IPS DF 19.7 (cell line): ENCODE measurements at regions not wholly inside any gene's neighbourhood (a gene's known extent, or its start where the extent isn't known, plus 50 kb on each side); places are given as distances from the start of the nearest gene placed in this dataset.
"Not testable (repeated sequence)": the region's sequence is repeated elsewhere in the genome, so short reads cannot be mapped to it uniquely, and the experiment has no call there.

Source experiments
- DNase-seq: peaks from one replicate; pipeline ENCODE4 v3.0.0-alpha.2; 2013; ENCODE audit warnings: low read depth, low spot score

DNA sequence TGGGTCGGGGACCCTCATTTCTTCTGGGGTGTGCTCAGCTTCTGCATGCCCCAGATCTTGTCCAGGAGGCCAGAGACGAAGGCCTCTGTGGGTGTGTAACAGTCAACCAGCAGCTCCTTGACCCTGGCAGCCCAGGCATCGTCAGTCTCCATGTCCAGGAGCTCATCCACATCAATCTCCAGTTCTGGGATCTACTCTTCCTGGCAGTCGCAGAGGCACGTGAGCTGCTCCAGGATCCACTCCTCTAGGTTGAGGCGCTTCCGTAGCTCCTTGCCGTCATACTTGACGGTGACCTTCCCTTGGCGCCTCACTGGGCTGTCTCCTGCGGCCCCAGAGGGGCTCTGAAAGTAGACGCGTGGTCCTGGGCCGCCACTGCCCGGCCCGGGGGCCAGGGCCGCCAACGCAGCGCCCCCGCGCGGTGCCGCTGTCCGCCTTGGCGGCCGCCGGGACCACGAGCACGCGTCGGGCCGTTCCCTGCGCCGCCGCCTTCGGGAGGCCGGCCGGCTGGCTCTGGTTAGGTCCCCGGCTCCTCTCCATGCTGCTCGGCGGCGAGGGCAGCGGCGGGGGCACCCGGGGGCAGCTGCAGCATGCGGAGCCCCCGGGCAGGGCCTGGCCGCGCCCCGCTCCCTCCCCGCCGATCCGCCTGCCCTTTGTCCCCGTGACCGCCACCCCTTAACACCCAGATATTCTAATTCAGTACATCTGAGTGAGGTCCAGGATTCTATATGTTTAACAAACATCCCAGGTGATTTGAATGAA is 170.5 kb downstream of the SEPTIN7 start:
- DNase-seq, result no peak

DNA sequence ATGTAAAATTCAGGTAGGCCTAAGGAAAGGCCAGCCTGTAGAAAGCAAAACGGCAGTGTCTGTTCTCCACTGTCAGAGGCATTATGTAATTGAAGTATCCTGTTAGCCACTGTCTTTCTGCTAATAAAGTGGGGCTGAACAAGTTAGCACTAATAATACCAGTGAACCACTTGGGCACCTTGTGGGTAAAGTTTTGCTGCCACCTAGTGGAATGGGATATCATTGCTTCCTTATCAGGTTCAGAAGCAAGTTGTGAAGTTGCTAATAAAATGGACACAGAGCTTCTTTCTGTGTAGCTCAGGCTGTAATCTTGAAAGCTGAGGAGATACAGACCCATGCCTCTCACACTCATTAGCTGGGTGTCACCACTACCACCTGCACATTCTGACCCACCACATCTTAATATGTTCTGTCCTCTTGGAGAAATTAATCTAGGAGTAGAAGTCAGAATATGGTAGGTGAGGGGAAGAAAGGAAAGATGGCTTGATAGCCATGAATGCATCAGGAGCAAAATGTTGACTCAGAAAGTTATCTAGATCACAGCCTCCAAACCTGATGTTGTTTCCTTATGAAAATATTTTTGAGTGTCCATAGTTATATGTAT is 175.1 kb downstream of the SEPTIN7 start:
- DNase-seq, result peak; percentile 47

DNA sequence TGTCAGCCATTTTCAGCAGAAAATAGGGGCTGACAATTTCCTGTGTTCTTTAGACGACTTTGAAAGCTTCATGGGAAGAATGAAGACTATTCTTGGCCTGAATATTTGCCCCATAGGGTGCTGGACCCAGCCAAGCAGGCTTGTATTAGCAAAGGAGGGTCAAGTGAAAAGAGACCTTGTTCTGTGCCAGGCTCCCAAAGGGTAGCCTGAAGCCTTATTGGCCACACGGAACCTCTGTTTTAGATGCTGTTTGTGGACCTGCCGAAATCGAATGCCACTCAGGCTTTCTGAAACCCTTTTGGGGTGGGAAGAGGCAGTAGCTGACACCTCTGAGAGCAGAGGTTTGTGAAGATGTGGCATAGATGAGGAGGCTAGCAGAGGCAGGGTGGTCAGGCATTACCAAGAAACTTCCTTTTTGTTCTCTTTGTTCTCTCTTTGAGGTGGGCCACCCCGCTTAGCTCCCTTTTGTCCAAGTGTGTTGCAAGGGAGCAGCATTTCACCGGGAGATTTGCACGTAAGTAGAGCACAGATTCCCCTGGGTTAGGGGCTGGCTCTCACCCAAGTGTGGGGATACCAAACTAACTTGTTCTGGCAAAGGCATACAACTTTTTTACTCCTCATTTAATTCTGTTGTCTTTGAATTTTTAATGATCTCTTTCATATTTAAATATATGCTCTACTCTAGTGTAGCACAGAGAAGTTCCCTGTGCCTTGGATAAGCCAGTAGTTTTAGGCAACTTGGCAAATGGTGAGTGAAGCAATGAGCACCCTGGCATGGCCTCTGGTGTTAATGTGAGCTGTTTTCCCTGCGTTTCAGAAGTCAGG is 174.0 kb upstream of the EEPD1 start:
- DNase-seq, result not testable (repeated sequence)

DNA sequence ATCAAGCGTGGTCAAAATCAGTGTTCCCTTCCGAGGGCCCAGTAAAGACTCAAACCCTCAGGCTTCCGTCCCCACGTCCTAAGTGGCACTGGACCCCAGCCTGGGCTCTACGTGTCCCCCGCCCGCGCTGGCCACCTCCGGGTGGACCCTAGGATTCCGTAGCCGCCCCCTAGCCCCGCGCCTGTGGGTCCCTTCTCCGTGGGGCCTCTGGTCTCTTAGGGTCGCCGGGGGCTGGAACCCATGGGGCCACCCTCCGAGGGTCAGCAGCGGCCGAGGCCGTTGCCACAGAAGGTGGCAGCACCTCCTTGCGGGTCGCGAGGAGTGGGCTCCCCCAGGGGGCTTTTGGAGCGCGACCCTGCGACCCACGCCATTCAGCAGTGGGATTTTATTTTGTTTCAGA is 170.5 kb upstream of the EEPD1 start:
- DNase-seq, result no peak

DNA sequence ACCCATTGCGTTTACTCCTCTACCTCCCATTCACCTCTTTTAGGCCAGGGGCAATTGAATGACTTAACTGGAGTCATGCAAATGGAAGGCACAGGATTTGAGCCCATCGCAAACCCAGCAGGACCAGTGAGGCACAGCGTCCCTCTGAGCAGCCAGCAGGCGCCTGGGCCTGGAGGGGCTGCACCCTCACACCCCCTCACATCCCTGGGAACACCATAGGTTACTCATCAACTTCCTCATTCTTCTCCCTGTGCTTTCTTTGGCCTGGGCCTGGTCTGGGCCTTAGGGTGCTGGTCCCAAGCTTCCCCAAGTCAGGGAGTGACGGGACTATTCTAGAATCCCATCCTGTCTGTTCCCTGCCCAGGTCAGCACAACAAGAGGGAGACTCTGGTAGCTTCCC is 169.4 kb upstream of the EEPD1 start:
- DNase-seq, result no peak

DNA sequence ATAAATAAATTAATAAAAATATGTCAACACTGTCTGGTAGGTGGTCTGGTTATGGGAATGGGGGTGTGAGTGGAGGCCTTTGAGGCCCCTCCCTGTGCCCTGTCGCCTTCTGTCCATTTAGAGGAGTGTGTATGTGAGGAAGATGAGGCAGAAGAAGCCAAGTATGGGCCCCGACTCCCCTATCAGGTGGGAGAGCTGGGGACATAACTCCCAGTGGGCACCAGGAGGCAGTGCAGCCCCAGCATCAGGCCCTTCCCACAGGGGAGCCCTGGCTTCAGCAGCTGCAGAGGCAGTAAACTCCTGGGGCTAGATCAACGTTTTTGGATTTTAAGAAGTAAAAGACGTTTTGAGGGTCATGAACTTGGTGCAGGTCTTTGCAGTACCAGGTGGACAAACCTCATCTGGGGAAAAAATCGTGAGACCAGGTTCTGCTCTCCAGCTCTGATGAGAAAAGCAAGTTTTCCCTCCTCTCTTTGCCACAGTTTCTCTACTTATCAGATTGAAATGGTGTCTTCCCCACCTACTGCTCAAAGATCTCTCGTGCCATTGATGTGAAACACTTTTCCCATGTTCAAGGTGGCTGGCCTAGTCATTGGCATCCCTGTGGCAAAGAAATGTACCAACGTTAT is 167.8 kb upstream of the EEPD1 start:
- peak; percentile 17 for DNase-seq

DNA sequence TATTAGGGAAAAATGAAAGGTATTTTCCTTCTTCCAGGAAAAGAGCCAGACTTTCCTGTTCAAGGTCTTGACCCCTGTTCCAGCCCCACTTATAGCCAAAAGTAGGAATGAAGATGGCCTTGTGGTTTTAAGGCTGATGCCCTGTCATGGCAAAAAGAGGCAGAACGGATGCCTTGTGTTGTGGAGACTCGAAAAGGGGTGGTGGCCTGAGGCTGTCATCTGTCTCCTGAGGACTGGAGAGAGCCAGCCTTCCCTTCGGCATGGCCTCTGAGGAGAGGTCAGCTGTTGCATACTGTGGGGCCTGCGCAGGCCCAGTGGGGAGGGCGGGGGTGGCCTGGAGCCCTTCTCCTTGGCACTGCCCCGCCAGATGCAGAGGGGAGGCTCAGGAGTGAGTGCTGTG is 166.0 kb upstream of the EEPD1 start:
- DNase-seq, result no peak

DNA sequence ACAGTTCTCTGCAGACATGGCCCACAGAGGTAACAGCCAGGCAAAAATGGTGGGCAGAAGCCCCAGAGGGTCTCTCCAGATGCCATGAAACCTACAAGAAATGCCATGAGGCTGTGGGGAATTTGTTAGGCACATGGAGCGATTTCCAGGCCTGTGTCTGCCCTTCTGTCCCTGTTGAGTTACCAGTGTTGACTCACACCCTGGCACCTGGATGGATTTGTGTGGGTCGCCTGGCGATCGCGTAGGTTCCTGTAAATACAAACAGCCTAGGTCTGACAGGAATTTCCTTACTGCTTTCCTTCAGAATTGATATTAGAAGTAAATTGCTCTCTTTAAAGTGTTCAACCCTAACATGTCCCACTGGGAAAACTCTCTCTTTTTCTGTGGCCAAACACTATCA is 164.9 kb upstream of the EEPD1 start:
- no peak for DNase-seq

DNA sequence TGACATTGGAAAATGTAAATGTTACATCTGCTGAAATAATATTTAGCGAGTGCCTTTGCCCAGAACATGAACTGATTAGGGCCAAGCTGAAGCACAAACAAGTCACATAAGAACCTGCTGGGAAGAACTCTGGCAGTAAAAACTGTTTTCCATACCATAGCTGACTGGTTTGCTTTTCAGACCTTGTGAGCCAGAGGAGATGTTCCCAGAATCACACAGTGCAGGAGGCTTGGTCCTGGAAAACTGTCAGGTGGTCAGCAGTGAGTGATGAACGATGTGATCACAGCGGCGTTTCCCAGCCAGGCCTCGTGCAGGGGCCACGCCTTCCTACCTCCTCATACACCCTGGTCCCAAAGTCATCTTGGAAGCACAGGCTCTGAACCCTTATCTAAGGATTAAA is 164.2 kb upstream of the EEPD1 start:
- no peak for DNase-seq

DNA sequence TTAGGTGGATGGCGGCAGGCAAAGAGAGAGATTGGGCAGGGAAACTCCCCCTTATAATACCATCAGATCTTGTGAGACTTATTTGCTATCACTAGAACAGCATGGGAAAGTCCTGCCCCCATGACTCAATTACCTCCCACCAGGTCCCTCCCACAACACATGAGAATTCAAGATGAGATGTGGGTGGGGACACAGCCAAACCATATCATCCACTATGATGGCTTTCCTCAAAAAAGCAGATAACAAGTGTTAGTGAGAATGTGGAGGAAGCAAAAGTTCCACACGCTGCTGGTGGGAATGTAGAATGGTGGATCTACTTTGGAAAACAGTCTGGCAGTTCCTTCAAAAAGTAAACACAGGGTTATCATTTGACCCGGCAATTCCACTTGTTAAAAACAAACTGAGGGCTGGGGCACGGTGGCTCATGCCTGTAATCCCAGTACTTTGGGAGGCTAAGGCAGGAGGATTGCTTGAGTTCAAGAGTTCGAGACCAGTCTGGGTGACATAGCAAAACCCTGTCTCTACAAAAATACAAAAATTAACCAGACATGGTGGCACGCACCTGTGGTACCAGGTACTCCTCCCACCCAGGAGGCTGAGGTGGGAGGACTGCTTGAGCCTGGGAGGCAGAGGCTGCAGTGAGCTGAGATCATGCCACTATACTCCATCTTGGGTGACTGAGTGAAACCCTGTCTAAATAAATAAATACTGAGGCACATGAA is 161.4 kb upstream of the EEPD1 start:
- DNase-seq, result no peak

DNA sequence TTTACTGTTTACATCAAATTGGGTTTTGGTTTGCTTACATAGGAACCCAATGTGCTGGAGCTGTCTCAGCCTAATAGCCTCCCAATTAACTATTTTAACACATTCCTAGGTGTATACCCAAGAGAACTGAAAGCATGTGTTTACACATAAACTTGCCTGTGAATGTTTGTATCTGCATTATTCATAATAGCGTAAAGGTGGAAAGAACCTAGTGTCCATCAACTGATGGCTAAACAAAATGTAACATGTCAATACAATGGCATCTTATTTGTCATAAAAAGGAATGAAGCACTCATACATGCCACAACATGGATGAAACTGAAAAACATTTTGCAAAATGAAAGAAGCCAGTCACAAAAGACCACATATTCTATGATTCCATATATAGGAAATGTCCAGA is 160.6 kb upstream of the EEPD1 start:
- no peak for DNase-seq

DNA sequence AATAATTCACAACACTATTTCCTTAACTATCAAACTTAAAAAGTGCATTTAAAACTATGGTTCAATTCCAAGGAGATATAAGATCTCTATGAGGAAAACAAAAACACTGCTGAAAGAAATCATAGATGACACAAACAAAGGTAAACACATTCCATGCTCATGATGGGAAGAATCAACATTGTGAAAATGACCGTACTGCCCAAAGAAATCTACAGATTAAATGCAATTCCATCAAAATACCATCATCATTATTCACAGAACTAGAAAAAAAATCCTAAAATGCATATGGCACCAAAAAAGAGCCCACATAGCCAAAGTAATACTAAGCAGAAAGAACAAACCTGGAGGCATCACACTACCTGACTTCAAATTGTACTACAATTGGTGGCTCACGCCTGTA is 159.9 kb upstream of the EEPD1 start:
- no peak for DNase-seq

DNA sequence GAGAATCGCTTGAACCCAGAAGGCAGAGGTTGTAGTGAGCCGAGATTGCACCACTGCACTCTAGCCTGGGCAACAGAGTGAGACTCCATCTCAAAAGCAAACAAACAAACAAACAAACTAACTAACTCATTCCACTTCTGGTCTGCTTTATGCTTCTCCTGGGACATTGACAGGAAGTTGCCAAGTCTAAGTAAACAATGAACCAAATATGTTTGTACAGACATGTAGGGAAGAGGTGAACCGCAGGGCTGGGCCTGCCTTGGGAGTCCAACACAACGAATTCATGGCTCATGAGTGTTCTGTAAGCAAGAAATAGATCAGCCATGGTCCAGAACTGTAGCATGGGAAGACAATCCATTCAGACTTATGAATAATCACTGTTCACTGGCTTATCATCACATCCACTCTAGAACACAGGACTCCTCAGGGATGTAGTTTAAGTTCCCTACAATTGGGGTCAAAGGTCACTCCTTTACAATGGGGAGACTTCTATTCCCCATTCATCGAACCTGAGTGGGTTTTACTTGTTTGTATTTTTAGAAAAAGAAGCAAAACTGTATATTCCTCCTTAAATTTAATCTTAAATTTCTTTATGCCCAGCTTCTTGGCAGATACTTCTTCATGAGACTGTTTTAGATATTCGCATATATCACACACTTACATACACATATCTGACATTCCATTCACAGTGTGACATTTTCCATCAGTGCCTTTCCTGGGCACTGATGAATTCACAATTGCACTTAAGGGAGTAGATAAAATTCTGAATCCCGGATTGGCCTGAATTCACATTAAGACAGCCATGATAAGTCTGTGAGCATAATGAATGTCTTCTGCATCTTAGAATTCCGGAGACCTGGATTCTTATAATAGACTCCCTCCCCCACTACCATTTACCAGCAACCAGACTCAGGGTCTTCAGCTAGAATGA is 159.1 kb upstream of the EEPD1 start:
- DNase-seq, result no peak

DNA sequence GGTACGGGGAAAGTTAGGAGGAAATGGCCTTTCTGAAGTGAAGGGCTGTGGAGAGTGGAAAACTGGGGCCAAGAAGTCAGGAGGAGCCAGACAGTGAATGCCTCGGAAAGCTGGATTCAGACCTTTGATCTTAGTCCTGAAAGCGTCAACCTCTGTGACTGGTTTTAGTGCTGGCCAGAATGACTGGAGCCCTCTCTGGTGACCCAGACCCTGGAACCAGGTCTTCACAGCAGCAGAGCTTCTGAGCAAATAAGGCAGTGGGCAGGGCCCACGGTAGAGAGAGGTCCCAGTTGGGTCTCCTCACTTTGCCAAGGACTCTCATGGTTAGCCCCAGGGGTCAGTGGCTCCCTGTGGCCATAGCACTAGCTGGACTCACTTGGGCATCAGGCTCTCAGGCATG is 157.7 kb upstream of the EEPD1 start:
- no peak for DNase-seq

DNA sequence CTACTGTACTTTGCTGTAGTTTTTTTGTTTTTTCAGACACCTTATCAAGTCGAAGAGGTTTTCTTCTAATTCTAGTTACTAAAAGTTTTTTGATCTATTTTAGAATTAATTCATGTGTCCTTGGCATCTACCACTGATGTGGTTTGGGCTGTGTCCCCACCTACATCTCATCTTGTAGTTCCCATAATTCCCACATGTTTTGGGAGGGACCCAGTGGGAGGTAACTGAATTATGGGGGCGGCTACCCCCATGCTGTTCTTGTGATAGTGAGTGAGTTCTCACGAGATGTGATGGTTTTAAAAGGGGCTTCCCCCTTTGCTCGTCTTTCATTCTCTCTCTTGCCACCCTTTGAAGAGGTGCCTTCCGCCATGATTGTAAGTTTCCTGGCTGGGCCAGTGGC is 154.6 kb upstream of the EEPD1 start:
- no peak for DNase-seq

DNA sequence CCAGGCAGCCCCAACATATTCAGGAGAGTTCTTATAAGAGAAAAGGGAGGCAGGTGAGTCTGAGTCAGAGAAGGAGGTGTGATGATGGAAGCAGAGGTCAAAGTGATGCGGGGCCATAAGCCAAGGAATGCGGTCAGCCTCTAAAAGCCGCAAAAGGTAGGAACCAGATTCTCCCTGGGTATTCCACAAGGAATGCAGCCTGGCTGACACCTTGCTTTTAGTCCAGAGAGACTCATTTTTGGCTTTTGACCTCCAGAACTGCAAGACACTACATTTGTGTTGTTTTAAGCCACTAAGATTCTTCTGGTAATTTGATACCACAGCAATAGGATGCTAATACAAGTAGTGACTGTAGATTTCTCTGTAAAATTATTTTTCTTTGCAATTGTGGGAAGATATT is 151.5 kb upstream of the EEPD1 start:
- DNase-seq, result no peak

DNA sequence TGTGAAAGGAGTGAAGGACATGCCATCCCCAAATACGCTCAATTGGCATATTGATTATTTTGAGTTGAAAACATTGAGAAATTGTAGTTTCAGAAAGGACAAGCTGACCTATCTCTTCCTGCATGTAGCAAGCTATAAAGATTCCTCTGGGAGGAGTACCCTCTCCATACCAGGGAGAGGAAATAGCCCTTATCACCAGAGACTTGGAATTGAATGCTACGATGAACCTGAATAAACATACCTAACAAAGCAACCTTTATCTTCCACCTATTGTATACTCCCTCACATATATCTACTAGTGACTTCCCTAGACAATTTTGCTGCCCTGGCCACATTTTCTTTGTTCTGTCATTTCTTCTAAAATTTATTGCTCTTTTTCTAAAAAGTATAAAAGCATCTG is 150.2 kb upstream of the EEPD1 start:
- no peak for DNase-seq

DNA sequence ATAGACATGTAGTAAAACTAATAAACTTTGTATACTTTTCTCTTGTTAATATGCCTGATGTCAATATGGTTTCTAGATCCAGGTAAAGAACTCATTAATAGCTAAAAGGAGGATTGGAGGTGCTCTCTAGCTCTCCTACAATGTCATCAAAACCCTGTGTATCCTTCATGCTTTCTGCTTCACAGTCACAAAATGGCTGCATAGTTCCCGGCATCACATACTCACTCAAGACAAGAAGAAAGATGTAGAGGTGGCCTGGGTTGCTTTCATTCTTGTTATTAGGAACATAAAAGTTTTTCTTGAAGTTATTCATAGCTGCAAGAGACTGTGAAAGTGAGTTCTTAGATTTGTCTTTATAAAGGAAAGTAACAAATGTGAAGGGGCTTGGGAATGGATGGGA is 149.7 kb upstream of the EEPD1 start:
- DNase-seq, result no peak

DNA sequence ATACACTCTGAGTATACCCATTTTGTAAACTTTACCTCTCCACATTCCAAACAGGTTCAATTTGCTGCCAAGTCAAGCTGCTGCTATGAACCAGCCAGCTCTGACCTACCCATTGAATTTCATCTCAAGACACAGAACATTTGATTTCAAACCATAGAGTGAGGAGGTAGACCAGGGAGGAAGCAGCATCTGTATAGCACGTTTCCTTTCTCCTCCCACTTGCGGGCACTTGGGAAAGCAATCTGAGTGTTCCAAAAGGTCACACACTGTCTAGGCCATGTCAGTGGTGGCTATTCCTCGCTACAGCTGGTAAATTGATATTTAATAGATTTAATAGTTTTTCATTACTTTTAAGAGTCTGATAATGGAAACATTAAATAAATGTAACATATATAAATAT is 147.8 kb upstream of the EEPD1 start:
- DNase-seq, result no peak

DNA sequence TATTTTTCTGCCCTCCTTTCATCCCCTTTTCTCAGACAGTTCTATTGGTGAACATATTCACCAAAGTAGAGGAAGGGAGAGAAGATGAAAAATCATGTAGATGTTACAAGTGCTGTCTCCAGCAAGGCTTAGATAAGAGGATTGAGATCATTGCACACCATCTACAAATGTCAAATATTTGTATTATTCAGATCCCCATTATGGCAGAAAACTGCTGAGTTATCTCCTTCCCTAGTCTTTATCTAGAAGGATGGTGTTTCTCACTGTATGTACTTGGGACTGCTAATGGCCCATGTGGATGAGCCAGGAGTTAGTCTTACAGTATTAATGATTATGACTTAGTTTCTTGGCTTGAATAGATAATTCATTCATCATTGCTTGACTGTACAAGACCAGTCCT is 147.2 kb upstream of the EEPD1 start:
- no peak for DNase-seq
